HT1080 (cell line): ENCODE measurements at regions not wholly inside any gene's neighbourhood (a gene's known extent, or its start where the extent isn't known, plus 50 kb on each side); places are given as distances from the start of the nearest gene placed in this dataset.

Experiments used
- DNase-seq: peaks from one replicate; pipeline ENCODE4 v3.0.0-alpha.2; 2015; ENCODE audit warnings: low read depth

DNA sequence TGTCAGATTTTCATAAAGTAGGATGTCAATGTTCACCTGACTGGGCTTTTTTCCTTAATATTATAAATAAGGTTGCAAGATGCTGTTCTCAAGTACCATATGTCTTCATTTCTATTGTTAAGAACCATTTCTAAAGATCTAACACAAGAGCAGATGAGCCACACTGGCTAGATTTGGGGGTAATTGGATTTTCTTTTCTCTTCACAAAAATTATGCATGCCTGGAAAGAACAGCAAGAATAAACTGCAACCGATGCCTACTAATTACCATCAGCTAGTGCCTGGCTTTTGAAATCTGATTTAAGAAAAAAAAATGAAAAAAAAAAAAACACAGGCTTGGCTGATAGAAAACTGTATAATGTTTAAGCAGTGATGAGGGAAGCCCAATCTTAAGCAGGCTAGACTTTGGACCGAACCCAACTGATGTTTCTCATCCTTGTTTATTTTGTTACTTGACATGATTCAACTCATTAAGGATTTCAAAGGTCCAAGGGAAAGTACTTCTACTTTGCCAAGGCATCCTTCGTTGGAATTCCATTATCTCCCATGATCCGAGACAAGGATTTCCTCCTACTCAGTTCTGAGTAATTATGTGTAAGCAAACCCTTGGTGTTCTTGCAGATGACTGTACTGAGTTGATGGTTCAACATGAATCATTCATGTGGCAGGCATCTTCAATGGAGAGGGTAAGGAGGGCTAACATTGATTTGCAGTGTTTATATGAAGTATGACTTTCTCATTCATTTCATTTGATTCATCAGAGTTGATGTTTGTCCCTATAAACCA lies 300.5 kb downstream of the SPRY2 start:
- DNase-seq = peak; percentile 99

DNA sequence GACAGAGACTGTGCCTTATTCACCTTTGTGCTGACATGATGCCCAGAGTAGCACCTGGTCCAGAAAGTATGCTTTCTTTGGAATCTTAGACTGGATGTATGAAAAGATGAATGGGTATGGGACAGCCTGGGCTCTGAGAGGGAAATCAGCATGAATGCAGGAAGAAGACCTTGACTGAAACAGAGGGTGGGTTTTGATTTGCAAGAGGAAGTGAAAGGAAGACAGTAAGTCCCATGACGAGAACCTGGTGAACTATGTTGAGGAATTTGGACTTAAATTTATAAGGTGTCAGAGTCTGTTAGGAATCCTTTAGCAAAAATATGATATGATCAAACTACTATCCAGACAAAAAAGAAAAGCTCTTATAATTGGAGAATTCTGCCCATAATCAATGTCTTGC lies 301.9 kb downstream of the SPRY2 start:
- DNase-seq = no peak

DNA sequence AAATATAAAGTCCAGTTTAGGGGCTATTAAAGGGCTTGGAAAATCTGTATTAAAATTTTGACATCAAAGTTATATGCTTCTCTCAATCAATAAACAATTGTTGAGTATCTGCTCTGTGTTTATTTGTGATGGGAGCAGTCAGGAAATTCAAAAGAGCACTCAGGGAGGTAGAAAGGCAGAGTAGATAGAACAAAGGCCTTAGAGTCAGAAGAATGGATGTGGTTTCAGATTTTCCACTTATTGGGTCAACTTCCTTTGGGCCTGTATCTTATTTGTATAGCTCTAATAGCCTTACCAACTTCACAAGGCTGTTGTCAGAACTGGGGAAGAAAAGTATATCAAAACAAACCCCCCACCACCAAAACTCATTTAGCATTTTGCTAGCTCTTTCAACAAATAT lies 302.6 kb downstream of the SPRY2 start:
- peak; percentile 18 for DNase-seq

DNA sequence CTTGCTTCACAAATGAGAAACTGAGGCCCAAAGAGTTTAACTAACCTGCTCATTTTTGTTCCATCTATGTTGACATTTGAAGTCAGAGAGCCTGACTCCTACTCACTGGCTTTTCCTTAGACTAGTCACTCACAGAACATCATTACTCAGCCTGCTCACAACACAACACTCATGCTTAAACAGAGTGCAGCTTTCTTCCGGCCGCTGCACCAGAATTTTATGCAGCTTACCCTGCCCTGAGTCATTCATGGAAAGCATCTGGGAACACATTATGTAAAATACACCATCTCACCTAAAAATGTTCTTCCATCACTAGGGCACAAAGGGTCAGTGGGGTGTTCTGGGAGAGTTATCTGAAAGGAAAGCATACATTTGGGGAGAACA lies 303.4 kb downstream of the SPRY2 start:
- peak; percentile 96 for DNase-seq

DNA sequence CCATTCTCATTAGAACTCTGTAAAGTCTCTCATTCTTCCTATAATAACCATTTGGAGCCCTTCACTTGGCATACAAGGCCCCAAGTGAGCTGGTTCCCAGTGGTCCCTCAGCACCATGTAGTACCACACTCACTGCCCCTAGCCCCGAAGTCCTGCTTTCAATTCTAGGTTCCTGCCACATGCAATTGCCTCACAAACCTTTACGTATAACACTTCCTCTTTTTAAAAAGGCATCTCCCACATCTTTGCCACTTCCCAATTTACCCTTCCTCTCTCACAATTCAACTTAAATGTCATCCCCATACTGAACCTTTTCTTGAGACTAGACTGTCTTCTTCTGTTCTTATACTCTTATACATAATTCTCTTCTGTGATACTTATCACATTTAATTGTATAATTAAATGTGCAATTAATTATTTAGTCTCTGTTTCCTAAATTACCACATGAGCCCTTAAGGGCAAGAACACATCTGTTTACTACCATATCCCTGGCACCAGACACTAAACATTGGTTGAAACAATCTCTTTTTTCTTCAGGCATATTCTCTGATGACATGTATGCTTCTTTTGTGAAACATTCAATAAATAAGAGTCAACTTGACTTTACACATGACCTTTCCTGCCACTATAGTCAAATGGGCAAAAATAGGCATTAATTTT lies 304.0 kb downstream of the SPRY2 start:
- DNase-seq = no peak

DNA sequence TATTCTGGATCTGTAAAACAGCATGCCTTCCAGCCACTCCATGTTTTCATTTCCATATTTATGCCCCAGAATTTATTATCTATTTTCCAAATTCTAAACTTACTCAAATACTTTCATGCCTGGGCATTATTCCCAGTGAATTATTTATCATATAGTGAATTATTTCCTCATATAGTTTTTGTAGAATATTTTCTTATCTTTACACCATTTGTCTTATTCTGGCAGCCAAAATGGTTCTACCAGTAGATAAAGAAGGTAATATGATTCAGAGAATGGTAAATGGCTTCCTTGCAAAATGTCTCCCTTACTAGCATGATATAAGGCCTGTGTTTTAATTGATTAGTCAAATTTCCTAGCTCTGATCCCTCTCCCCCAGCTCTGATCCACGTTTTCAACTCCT lies 305.8 kb downstream of the SPRY2 start:
- DNase-seq = no peak

DNA sequence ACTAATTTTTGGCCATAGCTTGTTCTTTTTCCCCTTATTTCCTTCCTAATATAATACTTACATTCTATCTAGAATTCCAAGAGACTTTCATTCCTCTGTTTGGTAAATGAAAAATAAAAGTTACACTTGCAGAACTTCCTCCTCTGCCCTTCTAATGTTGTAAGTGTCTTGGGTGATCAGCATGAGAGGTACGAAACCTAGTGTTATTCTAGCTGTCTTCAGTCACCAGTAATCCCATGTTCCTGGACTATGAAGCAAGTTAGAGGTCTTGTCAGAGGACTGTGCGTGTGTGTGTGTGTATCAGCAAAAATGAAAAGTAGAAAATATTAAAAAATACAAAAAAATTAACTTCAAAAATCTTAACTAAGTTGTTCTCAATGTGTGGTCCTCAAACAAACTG lies 307.0 kb downstream of the SPRY2 start:
- no peak for DNase-seq

DNA sequence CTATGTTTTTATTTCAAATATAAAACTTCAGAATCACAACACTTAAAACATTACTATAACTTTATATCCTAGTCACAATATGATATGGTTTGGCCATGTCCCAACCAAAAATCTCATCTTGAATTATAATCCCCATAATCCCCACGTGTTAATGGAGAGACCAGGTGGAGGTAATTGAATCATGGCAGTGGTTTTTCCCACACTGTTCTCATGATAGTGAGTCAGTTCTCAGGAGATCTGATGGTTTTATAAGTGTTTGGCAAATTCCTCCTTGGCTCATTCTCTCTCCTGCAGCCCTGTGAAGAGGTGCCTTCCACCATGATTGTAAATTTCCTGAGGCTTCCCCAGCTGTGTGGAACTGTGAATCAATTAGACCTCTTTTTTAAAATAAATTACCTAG lies 307.6 kb downstream of the SPRY2 start:
- peak; percentile 64 for DNase-seq

DNA sequence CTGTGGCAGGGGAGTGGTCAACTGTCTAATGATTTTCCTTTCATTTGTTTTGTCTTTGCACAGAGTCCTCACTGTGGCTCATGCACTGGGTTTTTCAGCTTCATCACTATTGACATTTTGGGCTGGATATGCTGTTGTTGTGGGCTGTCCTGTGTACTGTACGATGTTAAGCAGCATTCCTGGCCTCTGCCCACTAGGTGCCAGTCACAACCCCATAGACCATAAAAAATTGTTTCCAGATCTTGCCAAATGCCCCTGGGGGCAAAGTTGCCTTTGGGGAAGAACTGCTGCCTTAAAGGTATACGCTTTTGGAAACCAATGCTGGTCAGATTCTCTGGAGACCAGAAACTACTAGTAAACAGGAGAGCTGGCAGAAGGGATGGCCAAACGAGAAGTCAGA lies 310.4 kb downstream of the SPRY2 start:
- DNase-seq = peak; percentile 63

DNA sequence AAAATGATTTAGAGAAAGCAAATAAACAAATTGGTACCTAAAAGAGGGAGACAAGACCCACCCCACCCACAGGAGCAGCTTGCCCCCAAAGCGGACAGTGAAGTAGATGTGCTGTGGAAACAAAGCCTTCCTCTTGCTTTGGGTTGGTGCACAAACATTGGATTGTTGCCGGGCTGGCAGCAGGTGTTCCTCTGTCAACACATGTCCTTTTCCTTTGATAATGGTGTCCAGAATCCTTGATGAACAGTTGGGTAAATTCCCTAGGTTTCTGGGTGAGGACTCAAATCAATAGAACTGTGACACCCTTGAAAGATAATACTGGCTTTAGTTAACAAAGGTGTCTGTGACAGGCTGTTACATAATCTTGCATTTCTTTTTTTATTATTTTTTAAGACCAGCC lies 311.8 kb downstream of the SPRY2 start:
- DNase-seq = no peak

DNA sequence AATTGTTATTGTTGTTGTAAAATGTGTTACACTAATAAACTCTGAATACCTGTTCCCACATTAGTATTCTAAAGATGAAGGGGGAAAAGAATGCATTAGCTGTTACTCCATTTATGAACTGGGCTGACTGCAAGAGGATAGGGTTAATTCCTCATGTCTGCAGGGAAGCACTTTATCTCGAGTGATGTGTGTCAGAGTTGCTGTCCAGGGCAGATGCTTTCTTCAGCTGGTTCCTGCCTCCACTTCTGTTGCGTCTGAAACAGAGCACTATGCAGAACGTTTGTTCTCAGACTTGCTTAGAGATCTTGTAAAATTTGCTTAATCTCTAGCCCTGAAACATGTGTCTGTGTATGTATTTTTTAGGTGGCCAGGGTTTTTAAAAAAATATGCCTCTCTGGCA lies 318.8 kb downstream of the SPRY2 start:
- no peak for DNase-seq

DNA sequence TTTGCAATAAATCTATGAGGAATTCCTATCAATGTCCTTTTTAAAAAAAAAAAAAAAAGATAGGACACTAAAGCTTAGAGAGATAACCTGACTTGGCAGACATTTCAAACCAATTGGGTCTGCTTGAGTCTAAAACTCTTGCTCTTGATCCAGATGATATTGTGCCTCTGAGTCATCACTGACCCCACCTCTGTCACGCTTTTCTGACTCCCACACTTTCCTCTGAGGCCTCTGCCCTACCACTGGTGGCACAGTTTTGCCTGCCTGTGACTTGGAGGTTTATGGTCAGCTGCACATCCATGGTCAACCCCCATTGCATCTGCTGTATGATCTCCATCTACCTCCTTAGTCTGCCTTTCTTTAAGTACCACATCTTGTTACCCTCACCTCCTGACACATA lies 328.7 kb downstream of the SPRY2 start:
- DNase-seq = peak; percentile 43

DNA sequence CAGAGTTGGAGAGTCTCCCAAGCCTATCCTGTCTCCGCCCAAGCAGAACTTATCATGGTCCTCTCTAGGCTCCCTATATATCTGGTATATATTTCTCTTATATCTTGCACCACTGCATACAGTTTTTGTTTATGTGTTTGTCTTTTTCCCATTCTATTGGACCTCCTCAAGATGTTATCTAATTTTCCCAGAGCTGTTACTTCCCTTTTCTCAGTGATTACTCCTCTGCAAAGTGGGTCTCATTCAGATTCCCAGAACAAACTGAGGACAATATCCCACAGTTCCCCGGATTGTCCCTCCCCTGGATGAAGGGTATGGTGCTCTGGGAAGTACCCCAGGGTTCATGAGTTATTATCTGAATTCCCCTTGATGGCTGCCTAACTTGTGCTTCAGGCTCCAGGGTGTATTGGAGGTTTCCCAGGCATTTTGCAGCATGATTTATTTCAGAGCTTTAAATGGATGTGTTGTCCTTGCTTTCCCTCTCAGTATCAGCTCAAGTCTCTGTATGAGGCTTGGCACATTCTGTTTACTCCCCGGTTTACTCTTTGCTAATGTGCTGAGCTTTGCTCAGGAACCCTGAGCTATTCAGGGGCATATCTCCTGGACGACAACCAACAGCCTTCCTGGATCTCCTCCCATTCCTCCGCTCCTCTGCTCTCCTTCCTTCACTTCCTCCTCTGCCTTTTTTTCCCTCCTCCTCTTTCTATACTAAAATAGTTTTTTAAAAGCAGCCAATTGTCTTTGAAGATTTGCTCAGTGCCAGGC lies 329.3 kb downstream of the SPRY2 start:
- DNase-seq = no peak

DNA sequence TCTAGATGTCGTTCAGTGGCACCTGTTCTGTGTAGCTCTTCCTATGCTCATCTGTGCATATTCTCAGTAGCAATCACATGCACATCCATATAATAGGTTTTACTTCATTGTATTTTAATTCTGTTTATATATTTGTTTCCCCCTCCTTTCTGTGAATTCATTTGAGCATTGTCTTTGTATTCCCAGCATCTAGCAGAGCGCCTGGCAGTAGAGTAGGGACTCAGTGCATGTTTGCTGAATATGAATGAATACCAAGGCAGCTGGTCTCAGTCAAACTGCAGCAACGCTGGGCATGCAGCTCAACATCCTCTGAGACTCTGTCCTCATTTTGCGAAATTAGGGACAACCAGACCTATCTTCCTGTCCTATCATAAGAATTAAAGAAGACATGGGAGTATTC lies 330.1 kb downstream of the SPRY2 start:
- no peak for DNase-seq

DNA sequence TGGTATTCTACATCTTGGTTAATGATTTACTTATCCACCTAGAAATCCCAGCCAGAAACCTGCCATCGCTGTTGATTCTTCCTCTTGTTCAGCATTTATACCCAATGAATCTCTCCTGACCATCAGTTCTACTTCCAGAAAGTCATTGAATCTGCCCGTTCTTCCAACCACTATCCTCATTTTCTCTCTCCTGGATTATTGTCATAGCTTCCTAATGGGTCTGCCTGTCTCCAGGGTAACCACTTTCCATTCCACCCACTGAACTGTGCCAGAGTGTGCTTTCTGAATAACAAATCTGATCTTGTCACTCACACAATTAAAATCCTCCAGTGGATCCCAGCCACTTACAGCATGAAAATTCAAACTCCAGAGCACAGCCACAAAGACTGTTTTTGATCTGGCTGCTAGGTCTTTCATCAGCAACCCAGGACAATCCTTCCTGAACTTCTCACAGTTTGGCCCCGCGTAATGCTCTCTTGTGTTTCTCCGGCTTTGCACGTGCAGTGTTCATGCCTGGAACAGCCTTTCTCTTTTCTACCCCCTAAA lies 330.6 kb downstream of the SPRY2 start:
- no peak for DNase-seq

DNA sequence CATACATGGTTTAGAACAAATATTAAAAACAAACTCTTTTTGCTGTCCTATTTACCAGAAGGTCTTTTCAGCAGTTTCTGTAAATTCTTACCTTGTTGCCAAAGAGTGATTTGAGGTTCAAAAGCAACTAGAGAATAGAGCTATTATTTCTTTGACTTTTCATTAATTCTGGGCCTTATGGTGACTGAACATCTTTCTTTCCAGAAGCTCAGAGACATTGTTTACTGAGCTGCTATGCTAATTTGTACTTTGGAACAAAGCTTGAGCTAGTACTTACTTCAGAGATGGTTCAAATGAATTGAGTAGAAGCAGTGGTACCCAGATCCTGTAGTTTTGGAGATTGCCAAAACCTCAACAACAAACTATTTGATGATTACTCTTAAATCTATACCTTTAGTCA lies 331.2 kb downstream of the SPRY2 start:
- no peak for DNase-seq

DNA sequence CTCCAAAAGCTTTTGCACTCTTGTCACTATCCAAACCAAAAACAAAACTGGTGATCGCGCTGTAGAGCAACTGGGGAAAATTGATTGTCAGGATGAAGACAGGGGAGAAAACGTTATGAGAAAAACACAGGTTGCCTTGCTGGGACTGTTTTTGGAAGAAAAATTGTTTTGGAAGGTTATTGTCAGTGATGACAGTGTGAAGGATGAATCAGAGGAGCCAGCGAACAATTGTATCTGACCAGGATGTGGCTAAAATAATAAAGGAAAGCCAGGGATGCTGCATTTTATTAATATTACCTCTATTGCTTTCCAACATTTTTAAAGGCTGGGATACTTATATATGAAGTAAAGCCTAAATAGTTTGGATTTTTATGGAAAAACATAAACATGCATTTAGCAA lies 334.0 kb downstream of the SPRY2 start:
- DNase-seq = no peak

DNA sequence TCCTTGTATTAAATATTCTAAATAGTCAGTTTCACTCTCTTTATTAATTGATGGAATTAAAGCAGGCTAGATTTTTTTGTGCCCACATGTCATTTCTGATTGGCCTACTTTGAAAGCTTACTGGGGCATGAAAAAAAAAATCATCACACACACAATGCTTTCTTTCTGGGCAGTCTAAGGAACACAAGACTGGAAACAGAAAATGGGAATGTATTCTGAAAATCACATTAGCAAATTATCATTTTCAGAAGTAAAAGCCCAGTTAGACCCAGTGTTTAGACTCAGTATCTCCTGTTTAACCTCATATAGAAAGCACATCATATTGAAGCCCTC lies 339.4 kb downstream of the SPRY2 start:
- DNase-seq = no peak

DNA sequence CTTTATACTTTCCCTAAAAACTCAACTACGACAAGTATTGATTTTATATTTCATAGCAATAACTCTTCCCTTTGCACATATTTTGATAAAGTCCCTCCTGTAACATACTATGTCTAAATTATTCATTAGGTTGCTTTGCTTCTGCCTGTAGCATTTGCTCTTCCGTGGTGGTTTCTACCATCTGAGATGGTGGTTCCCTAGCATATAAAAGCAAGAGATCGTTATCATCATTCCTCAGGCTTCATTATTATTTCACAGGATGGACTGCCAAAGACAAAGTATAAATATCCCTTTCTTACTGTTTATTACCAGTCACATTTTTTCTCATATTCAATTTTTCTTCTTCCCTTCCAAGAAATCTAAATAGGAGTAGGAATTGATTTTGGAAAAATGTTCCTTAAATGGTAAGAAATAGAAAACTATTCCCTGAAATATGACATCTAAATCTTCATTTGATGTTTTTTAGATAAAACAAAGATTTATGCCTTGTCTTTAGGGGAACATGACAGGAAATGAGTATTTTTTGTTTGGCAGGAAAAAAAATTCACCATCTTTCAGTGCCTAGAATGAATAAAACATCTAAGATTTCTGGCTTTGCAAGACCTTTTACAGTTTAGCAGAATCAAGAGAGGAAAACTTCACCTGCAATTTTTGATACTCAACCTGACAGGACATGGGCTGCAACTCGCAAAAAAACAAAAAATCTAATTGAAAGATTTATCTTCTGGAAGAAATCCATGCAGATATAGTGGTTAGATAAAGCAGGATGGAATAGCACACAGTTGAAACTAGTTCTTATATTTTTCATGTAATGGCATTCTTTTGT lies 340.0 kb downstream of the SPRY2 start:
- DNase-seq = no peak

DNA sequence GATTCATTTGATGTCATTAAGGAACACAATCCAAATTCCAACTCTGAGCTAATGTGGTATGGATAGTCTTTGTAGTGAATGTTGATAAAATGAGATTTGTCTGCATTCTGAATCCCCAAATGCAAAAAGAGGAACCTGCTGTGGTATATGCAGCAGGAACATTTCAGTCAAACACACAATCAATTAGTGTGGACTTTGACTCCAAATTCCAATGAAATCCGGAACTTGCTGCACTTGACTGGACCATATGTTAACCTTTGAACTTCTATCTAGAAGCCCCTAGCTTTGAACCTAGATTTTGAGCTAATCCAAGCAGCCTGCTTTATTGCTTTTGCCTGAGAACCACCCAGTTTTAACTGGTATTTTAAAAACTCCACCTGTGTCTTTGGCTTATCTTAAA lies 341.3 kb downstream of the SPRY2 start:
- no peak for DNase-seq

DNA sequence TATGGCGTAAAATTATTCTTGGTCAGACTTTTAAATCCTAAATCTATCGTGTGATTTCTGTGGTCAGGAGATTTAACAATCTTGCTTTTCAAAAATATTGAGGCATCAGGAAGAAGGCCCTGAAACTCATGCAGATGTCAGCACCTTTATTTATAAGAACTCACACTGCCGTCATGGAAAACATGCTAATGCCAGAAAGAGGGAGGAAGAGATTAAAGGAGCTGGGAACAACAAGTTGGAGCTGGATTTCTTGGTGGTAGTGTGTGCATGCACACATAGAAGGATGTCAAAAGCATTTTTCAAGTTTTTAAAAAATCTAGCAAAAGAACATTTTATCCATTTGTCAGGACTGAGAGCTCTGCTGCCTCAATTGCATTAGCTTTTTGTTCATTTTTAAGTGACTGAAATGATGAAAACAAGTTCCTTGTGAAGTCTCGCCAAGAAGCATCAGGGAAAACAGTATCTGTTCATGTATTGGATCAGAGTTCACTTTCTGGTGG lies 342.5 kb downstream of the SPRY2 start:
- no peak for DNase-seq
